HG03103 (cell line): ENCODE measurements at regions not wholly inside any gene's neighbourhood (a gene's known extent, or its start where the extent isn't known, plus 50 kb on each side); places are given as distances from the start of the nearest gene placed in this dataset.

Experiments used
- ATAC-seq: cut with Tn5 transposase; IDR thresholded peaks from one replicate; pipeline ENCODE4 v1.9.1; 2021; ENCODE audit warnings: low read depth; ENCODE audit not compliant: unreplicated experiment

DNA sequence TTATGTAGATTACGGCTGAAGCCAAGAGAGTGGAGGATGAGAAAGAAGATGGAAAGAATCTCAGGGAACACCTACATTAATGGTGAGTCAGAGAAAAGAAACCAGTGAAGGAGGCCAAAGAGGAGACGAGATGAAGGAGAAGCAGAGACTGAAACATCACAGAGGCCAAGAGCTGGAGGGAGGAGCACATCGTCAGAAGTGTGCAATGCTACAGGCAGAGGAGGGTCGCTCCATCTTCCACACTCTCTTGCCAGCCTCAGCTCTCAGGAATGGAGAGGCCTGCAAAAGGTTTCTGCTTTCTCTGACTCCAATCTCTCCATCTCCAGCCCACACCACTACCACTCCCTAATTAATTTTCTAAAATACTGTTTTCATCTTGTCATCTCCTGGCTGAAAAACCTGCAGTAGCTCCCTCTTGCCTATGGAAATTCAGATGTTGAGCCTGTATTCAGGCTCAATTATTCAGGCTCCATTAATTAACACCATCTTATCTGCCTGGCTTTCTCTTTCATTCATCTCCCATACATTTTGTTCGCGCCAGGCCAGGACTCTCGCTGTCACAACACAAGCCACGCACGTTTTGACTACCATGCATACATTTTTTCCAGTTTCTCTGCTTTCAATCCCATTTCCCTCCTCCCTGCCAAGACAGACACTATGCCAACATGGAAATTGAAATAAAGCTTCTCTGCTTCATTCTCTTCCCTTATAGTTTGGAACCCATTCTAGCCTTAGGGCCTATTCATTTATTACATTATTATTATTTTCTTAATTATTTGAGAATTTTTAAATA lies 165.8 kb downstream of the INHBA start:
- no peak for ATAC-seq

DNA sequence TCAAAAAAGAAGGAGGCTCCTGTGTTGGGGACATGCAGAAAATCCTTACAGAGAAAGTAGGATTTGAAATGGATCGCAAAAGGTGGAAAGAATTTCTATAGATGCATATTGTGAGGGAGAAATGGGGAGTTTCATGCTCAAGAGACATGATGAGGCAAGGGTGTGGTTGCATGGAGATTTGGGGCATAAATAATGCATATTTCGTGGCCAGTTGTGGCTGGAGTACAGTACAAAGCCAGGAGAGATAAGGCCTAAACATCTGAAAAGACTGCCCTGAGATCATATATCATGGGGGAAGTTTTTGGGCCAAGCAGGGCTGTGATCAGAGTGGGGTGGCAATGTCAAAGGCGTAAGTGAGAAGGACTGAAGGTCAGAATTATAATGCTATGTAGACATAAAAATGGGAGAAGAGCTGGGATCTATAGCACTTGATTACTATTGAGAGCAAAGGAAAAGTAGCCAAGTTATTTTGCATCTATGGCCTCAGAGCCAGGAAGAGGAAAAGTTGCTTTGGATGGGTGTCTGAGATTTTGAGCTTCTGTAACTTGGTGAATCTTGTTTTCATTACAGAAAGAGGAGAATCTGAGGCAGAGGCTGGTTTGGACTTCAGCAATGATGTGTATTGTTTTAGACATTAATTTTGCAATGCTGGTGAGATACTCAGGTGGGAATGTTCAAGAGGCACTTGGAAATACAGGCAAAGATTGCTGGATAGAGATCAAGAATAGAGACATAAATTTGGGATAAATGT lies 166.6 kb downstream of the INHBA start:
- no peak for ATAC-seq

DNA sequence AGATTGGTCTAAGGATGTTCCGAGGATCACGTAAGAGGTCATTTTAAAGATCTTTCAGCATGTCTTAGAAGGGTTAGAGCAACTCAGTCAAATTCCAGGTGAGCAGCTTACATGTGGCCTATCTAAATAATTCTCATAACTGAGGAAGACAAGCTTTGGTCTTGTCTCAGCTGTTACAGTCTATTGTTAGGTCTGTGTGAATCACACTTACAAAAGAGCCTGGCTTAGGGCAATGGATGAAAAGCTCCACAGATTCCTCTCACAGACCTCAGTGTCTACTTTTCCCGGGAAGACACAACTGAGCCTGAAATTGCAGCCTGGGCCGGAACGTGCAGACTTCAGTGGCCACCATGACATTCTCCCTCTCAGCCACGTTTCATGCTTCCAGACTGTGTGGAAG lies 173.1 kb downstream of the INHBA start:
- ATAC-seq: no peak

DNA sequence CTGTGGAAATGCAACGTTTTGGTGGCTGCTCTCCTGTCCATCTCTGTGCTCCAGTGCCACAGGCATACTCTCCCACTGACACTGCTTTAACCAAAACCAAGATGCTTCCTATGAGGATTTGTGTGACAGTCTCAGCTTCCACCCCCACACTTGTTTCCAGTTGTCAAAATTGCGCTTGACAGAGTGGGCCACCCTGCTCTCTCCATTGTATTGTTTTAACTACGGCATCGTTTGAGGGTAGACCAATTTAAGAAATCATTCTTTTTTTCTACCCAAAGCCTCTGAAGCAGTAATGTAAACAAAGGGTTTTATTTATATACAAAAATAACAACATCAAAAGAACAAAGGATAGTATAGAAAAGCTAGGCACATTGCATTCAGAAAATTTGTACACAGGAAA lies 178.0 kb downstream of the INHBA start:
- no peak for ATAC-seq

DNA sequence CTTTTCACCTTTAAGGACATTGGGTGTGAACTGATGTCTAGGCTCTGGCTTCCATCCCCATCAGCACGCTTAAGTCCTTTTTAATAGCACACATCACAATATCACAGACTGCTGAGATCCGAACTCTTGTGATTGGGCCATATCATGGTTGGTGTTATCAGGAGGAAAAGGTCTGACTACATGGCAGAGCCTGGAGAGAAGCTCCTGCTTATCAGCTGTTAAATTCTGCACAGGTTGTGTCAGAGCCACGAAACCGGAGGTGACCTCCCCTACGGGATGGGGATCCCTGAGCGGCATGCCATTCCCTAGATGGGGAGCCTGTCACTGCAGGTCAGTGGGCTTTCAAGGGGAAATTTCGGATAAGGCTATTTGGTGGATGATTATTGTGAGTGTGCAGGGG lies 182.4 kb downstream of the INHBA start:
- ATAC-seq: no peak

DNA sequence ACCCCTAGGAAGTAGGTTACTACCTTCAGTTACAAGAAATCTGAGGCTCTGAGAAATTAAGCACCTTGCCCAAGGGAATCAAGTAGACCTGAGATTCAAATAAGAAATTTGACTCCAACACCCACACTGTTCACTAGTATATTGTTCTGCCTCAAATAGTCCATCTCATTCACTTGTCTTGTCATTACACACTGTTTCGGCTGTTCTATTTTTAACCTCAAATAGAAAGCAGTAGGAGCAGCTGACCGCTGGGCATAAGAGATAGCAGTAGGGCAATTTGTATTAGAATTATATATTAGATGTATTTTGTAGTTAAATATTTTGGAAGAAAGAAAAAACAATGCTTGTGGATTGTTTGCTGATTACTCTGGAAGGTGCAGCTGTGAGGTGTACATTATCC lies 185.1 kb downstream of the INHBA start:
- ATAC-seq: no peak

DNA sequence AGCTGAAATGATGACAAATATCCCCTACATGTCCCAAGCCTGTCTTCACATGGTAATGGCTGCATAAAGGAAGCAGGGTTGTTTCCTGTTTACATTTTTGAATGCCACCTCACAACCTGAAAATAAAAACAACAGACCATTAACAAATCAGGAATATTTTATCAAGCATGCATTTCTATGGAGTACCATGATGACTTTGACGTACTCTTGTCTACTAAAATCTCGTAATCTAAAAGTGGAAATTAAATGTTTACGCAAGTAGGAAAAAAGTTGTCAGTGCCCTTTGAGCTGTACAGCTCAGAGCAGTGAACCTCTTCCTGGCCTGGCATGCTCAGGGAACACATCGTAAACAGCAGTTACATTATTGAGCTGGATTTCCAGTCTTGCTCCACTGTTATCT lies 194.1 kb downstream of the INHBA start:
- no peak for ATAC-seq

DNA sequence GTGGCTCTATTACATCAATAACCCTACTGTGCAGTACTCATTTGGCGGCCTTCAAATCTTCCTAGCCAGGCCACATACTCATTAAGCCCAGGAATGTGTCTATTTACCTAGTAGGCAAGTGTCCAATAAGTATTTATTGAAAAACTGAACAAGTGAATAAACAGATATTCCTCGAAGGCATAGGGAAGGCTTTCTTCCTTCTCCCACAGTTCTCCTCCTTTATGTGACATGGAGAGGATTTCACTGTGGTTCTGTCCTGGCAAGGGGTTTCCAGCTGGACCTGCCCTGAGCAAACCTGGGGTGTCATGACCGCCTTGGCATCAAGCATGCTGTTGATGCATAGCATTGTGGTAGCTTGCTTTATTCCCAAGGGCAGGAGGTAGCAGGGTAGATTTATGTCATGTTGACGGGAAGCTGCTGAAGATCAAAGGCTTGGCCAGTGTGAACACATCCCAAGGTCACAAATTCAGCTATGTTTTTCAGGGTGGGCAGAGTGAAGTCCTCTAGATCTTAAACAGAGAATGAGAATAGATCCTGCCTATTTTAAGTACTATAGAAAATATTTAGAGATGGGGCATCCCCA lies 195.1 kb downstream of the INHBA start:
- no peak for ATAC-seq

DNA sequence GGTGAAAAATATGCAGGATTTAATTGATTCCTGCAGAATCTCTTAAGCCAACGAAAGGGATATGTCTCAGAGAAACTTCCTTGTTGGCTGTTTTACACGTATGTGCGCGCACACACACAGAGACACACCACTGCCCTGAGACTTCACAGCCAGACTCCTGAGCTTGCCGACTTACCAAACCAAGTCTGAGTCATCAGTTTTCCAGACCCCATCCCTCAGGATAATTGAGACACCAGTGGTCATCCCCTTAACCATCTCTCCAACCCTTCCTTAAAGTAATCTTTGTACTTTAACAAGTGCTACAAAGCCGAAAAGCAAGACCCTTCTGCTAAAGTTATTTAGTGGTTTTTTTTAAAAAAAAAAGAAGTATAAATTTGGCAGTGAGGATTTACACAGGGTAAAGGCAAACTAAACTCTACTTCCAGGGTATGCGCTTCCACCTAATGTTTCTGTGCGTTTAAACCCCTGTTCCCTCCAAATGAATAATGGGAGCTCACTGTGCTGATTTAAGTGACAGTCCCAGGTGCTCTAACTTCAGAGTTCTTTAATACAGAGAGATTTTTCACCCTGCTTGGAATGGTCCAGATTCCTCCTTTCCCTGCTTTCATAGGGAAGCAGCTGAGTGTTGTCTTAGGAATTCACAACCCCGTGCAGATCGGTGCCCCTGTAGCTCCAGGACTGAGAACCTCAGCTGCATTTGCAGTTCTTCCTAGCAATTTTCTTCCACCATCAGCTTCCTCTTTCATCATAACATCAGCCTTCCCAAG lies 198.5 kb downstream of the INHBA start:
- ATAC-seq: no peak

DNA sequence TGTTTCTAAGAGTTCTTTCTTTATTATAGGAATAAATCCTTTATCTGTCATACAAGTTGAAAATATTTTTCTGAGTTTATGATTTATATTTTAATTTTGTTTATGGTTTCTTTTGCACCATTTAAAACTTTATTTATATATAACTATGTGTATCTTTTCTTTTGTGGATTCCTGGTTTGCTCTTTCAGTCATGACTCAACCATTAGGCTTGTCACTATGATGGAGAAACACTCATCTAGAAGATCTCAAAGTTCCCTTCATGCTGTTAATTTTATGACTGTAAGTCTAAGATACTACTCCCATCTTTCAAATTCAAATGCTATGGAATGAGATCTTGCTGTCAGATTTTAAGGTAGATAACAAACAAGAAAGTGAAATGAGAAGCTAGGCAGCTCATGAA lies 199.5 kb downstream of the INHBA start:
- ATAC-seq: no peak

DNA sequence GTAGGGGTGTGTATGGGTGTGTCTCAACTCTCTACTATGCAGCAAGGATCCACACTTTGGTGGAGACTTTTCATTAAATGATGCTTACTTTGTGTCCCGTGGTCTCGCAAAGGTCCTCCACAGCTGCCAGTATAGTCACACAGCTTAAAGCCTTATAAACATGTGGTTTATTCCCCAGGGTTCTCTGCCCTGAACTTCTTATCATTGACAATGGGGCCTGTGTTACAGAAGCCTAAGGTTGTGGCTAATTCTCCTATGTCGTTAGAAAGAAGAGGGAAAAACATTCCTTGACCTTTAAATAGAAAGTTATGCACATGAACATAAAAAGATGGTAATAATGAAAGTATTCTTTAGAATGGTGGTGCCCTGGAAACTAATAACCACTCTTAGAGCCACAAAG lies 201.4 kb downstream of the INHBA start:
- ATAC-seq: no peak

DNA sequence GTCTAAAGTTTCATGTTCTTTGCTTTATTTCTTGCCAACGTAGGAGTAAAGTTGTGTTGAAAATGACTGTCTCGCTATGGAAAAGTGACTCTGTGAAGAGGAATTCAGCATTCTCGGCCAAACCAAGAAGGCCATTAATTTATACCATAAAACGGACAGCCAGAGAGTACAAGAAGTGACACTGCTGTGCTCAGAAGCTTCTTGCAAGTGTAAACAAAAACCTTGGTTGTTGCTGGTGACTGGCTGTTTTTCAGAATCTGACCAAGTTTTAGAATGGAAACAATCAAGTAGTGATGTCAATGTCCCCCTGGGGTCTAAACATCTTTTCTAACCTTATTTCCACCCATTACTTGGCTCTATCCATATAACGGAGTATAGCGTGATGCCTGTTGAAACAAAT lies 201.9 kb downstream of the INHBA start:
- ATAC-seq: no peak

DNA sequence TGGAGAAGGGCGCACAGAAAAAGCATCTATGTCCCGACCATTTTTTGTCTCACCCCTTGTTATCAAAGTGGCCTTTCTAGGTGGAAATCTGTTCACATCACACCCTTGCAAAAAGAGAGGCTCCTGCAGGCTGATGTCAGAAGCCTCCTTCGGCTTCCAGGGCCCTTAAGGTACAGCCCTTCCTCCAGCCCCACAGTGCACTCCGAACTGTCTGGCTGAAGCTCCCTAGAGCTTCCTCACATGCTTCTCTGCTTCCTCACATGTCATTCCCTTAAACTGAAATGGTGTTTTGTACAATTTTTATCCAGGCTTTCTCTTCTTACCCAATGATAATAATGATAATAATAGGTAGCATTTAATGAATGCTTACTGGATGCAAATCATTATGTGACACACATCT lies 210.3 kb downstream of the INHBA start:
- no peak for ATAC-seq

DNA sequence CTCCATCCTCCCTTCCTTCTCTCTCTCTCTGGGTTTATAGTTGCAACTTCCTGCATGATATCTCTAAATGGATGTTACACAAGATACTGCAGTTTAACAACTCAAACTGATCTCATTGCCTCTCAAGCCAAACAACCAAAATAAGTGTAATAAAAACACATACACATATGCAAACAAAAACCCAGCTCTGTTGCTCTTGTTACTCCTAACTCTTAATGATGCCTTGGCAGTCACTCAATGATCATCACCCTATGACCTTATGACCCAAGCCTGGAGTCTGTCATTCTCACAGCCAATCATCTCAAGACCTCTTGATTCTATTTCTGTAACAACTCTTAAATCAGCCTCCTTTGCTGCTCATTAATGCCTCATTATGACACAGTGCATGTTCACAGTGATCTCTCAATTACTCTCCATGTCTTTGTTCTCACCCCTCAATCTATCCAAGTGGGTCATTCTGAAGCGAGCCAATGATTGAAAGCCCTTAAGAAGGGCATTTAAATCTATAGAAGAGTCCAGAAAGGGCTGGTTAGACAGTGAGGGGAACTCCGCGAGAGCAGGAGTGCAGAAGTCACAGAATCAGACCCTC lies 210.9 kb downstream of the INHBA start:
- no peak for ATAC-seq

DNA sequence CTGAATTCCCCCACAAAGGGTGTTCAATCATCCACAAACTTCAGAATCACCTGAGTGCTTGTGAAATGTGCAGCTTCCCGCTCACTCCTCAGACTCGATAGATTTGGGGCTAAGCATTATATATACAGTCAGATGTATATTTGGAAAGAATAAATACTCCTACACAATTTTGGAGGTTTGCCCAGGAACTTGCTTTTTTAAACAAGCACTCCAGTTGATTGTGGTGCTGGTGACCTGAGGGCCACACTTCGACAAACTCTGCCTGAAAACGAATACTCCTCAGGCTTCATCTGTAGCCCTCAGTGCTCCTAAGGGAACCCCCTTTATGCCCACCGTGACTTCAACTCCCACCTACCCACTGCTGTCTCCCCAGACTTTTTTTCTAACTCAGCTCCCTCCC lies 211.6 kb downstream of the INHBA start:
- no peak for ATAC-seq

DNA sequence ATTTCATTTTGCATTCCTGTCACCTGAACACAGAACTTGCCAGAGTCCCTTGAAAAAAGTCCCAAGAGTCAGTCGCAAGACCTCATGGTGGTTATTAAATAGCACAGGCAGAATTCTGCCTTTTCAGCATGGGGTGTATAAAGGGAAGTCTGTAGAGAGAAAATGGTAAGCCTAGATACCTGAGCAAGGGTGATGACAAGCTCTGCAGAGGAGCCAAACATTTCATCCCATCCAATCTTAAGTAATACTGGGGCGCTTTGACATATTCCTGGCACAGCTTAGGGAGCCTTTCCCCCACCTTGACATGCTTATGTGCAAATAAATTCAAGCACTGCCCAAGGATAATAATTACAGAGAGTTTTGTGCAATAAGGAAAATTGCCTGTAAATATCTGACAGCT lies 213.0 kb downstream of the INHBA start:
- ATAC-seq: no peak

DNA sequence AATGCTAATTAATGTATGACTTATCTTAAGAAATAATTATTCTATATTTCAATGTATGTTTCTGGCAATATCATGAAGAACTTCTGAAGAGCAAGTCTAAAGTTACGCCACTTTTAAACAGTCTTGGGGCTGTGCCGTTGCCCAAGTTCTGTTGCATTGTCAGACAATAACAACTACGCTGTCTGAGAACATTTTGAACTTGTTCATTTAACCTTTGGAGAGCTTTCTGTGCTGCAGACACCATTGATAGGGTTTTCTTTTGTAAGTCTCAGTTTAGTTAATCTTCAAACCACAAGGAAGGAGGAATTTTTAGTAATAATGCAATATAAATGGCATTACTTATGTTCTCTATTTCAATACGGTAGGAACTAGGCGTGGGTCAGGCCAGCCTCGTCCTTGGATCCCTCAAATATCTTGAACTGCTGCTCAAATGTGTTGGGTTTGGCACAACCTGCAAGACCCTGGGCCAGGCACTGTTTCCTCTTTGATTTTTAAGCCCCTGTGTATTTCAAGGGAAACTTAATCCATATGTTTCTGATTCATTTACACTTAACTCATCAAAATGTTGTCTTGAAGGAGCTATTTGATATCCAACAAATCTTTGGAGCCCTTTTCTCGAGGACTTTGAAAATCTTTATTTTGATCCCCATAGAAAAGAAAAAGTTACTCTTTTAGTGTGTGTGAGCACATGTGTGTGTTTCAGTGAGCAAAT lies 215.5 kb downstream of the INHBA start:
- ATAC-seq: no peak

DNA sequence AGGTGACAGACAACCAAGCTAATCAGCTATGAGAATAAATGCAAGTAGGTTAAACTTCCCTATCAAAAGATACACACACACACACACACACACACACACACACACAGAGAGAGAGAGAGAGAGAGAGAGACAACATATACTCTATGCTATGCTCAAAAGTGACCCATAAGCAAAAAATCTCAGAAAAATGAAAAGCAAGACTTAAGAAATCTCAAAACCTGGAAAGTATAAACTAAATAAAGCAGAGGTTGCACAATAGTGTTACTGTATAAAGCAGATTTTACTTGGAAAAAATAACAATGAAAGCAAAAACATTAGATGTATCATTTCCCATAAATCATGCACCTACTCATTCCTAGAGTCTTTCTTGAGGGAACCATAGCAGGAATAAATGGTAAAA lies 221.5 kb downstream of the INHBA start:
- ATAC-seq: no peak

DNA sequence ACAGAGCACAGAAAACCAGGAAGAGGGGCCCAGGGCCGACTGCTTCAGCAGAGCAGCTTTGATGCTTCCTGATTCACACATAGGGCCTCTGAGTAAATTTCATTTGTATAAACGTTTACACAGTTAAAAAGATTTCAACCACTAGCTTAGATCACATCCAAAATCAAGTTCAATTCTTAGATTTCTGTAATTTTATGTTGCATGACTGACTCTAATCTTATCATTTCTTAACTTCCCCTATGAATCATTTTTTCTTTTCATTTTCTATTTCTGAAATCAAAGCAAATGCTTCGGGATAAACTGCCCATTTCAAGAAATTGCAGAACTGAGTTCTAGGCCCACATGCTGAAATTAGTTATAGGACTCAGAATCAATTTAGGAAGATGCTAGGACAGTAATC lies 224.7 kb downstream of the INHBA start:
- peak; percentile 42 for ATAC-seq

DNA sequence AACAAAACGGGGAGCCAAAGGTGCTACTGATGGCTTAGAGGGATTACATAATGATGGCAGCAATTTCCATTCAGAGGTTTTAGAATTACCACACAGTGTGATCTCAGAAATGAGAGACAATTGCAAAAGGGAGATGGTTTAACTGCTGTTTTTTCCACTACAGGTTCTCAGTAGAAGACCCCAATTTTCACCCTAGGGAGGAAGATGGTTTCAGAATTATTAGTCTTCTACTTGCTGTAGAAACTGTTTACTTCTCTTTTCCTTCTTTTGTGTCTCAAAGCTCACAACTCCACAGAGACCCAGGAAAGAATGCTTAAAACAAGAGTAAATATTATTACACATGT lies 226.5 kb downstream of the INHBA start:
- ATAC-seq: peak; percentile 51
